ENCODE measurements at regions not wholly inside any gene's neighbourhood (a gene's known extent, or its start where the extent isn't known, plus 50 kb on each side); places are given as distances from the start of the nearest gene placed in this dataset.
A peak's percentile ranks its signal among the peaks of the same experiment; 100 is the strongest.
"Not testable (repeated sequence)": the region's sequence is repeated elsewhere in the genome, so short reads cannot be mapped to it uniquely, and the experiment has no call there.

- FAIRE-seq, result no peak
- no peak for DNase-seq (ENCODE audit: insufficient read length, low spot score)
- TF ChIP-seq CTCF (IDR thresholded peaks at IDR 0.05; ENCODE audit: insufficient read depth, missing control alignments), result no peak
Observed at GRCh38 chr3:80983753-80984152, 777.7 kb downstream of the GBE1 start.

- DNase-seq (ENCODE audit: insufficient read length, low spot score), result no peak
- peak; percentile 29 for FAIRE-seq
- TF ChIP-seq CTCF (IDR thresholded peaks at IDR 0.05; ENCODE audit: insufficient read depth, missing control alignments), result no peak
Observed at GRCh38 chr3:80978216-80978969, 783.1 kb downstream of the GBE1 start.

- no peak for DNase-seq (ENCODE audit: insufficient read length, low spot score)
- no peak for FAIRE-seq
- TF ChIP-seq CTCF (IDR thresholded peaks at IDR 0.05; ENCODE audit: insufficient read depth, missing control alignments), result no peak
Observed at GRCh38 chr3:80970292-80970691, 791.2 kb downstream of the GBE1 start.

DNA sequence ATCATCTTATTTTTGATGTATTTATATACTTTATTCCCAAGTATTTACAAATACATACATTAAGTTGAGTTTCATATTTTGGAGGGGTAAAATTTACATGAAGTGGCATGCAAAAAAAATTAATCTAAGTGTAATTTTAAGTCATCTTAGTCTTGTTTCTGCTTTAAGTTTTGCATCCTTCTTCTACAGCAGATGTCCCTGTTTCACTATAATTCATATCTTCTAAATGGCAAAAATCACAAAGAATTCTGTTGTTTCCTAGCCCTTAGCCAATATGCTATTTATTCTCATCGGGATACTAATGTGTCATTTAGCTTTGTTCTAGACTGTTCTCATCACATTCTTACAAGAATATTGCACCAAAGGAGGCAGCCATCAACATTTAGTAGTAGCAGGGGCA is 831.9 kb downstream of the GBE1 start:
- DNase-seq (ENCODE audit: insufficient read length, low spot score) (no peak), FAIRE-seq (no peak)
- TF ChIP-seq CTCF (IDR thresholded peaks at IDR 0.05; ENCODE audit: insufficient read depth, missing control alignments), result no peak

GRCh38 chr3:80914854-80915253 is 846.6 kb downstream of the GBE1 start:
- FAIRE-seq (peak; percentile 44), DNase-seq (ENCODE audit: insufficient read length, low spot score) (no peak)
- no peak for TF ChIP-seq CTCF (IDR thresholded peaks at IDR 0.05; ENCODE audit: insufficient read depth, missing control alignments)

DNA sequence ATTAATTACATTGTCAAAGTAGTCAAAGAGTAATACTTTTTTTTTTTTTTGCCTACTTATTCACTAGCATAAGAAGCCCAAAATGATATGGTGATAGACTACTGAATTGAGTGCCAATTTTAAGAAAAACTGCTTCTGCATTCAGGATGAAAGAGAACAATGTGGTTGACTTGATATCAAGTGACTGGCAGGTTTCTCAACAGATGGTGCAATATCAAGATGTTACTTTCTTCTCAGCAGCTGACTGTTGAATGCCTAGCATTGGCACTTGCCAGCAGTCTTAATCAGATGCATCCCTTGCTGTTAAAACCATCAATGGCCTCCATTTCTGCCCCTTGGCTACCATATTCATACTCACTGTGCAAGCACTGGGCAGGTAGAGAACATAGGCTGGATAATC is 863.2 kb downstream of the GBE1 start:
- TF ChIP-seq CTCF (IDR thresholded peaks at IDR 0.05; ENCODE audit: insufficient read depth, missing control alignments), result no peak
- DNase-seq (ENCODE audit: insufficient read length, low spot score) (no peak), FAIRE-seq (no peak)

DNA sequence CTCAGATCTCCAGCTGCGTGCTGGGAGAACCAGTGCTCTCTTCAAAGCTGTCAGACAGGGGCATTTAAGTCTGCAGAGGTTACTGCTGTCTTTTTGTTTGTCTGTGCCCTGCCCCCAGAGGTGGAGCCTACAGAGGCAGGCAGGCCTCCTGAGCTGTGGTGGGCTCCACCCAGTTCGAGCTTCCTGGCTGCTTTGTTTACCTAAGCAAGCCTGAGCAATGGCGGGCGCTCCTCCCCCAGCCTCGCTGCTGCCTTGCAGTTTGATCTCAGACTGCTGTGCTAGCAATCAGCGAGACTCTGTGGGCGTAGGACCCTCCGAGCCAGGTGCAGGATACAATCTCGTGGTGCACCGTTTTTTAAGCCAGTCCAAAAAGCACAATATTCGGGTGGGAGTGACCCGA is 864.4 kb downstream of the GBE1 start:
- not testable (repeated sequence) for DNase-seq (ENCODE audit: insufficient read length, low spot score); FAIRE-seq

- FAIRE-seq (no peak), DNase-seq (ENCODE audit: insufficient read length, low spot score) (no peak)
- TF ChIP-seq CTCF (IDR thresholded peaks at IDR 0.05; ENCODE audit: insufficient read depth, missing control alignments), result no peak
Observed at GRCh38 chr3:80890571-80890970, 870.9 kb downstream of the GBE1 start.
